Dedifferentiated amniotic fluid mesenchymal stem cell (primary cell): ENCODE measurements at regions not wholly inside any gene's neighbourhood (a gene's known extent, or its start where the extent isn't known, plus 50 kb on each side); places are given as distances from the start of the nearest gene placed in this dataset.

ENCODE experiments used
- DNase-seq: peaks from one replicate; pipeline ENCODE4 v3.0.0-alpha.2; 2016; ENCODE audit errors: extremely low spot score

DNA sequence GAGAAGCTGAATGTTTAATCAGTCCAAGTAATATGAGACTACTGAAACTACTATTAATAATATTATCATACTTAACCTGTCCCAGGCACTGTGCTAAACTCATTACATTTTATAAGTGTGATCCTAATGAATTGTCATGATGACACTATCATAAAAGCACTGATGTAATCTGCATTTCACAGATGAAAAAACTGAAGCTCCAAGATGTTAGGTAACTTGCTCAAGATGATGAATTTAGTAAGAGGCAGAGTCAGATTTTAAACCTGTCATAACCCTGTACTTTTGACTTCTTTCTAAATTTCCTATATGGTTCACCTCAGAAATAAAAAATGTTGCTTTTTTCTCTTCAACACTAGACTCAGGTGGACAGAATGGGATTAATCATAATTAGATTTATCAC is 237.6 kb downstream of the ALDH8A1 start:
- DNase-seq, result no peak

DNA sequence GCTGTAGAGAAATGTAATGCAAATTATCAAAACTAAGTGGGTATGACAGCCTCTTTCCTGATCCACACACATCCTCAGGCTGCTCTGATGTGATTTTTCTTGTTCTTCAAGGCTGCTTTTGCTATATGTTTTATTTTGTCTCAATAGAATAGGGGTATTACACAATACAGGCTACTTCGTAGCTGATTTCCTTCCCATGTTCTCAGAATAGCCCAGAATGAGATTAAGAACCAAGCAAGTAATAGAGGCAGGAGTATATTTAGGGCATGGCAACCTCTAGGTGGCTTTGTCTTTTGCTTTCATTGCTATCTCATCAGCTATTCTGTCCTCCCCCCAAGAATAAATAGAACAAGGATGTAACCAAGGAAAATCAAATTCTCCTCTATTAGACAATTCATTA is 241.8 kb downstream of the ALDH8A1 start:
- no peak for DNase-seq

DNA sequence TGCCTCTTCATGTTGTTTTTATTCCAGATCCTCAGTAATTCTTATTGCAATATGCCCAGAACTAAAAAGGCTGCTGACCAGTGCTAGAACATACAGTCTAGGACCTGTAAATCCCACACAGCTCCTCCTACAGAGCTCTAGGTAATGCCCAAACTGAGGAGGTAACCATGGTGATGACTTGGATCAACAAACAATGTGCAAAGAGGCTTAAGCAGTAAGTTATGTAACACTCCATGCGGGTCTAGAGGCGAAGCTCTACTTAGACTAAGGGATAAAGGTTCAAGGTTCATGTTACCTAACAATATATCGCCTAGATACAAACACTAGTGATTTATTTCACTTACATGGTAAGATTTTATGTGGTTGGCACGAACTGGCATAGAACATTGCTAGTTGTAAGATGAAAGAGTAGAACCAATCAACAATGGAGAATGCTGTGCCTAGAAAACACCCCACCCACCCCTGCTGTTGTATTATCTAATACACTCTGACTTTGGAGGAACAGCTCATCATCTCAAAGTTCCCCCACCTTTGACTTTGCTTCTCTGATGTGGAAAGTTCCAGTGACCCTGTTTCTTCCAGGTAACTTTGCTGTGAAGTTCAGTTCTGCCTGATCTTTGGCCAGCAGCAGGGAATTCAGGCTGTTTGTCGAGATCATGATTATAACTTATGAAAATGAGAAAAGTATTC is 242.4 kb downstream of the ALDH8A1 start:
- DNase-seq, result no peak

DNA sequence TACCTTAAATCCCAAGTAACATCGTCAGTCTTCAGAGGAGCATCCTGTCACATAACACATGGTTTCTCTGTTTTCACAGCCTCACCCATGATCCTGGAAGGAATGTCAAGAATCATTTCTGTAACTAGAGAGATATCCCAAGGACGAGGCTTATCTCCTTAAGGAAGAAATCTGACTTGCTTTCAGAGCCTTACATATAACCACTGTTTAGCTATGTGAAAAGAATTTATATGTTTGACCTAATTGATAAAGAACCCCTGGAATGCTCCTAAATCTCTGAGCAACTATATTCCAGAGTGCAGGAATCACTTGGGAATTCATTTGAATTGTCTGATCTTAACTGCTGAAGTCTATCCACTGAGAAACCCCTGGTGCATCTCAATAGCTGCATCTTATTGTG is 243.1 kb downstream of the ALDH8A1 start:
- DNase-seq, result no peak

DNA sequence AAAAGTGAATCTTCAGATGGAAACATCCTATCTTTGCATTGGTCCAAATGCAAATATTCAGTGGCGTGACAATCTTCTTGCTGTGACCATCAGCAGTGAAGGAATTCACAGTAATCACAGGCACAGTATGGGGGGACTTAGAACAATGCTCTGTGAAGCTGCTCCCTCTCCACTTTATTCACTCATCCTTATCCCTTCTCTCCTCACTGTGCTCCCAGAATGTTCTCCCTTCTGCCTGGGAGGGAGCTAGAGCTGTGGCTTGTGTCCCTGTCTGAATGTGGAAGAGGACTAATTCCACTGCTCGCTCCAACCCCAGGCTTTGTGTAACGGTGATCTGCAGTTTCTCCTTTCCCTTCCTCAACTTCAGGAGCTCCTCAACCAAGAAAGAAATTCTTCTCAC is 243.7 kb downstream of the ALDH8A1 start:
- no peak for DNase-seq

DNA sequence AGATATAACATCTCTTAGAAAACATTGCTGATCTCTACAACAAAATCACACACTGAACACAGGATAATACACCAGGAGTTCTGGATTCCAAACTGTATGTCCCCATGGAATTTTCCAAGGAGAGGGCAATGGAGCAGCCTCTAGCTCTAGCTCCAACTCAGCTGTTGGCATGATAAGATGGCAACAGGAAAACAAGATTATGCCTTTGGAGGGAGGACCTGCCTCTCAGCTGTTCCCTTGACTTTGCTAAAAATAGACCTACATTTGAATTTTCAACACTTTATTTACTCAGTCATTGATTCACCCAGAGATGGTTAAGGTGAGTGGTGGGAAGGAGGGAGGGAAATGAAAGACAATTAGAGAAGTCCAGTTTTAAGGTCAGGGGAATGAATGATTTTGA is 246.7 kb downstream of the ALDH8A1 start:
- no peak for DNase-seq

DNA sequence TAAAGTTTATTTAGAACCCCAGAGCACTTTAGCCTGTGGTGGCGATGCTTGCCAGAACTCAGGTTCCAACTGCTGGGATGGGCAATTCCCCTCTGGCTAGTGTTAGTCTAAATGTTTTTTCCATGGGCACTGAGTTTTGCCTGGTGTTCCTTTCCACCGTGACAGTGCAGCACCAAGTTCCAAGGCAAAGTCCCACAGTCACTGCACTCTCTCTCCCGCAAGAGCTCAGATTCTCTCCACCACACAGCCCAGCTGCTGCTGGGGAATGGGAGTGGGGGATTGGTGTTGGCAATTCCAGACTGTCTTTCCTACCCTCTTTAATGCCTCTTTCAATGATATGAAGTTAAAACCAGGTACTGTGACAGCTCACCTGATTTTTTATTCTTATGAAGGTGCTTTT is 247.6 kb downstream of the ALDH8A1 start:
- no peak for DNase-seq

DNA sequence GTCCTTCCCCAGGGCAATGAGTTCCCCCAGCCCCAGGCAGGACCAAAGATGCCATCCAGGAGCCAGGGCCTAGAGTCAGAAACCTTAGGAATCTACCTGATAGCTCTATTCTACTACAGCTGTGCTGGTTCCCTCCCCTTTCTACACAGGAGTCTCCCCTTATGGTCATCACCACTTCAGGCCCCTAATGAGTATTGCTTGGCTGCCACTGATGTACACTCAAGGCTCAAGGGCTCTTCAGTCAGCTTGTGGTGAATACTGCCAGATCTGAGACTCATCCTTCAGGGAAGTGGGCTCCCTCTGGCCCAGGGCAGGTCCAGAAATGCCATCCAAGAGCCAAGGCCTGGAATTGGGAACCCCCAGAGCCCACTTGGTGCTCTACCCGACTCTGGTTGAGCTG is 248.6 kb downstream of the ALDH8A1 start:
- DNase-seq, result no peak

DNA sequence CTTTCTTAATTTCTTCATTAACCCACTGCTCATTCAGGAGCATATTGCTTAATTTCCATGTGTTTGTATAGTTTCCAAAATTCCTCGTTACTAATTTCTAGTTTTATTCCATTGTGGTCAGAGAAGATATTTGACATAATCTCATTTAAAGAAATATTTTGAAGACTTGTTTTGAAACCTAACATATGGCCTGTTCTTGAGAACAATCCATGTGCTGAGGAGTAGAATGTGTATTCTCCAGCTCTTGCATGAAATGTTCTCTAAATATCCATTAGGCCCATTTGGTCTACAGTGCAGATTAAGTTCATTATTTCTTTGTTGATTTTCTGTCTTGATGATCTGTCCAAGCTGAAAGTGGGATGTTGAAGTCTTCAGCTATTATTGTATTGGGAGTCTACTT is 251.7 kb downstream of the ALDH8A1 start:
- no peak for DNase-seq

DNA sequence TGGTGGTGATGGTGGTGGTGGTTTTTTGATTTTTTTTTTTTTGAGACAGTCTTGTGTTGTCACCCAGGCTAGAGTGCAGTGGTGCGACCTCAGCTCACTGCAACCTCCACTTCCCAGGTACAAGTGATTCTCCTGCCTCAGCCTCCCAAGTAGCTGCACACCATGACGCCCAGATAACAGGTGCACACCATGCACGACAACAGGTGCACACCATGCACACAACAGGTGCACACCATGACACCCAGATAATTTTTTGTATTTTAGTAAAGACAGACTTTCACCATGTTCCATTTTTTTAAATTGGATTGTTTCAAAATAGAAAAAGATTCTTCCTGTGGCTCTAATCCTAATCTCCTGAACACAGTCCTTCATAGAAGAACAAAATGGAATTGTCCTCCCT is 257.9 kb downstream of the ALDH8A1 start:
- DNase-seq, result no peak

DNA sequence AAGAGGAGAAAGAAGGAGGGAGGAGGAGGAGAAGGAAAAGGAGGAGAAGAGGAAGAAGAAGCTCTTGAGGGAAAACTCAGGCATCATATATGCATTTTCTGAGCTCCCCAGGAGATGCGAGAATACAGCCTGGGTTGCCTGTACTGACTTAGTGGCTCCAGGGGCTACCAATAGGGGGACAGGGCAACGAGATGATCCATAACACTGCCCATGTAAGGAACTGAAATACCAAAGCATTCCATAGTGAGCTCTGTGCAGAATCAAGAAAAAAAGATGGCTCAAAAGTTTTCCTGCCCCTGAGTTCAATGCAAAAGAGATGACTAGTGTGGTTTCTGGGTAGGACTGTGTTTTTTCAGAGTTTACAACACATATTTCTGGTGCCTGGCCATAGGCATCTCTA is 258.7 kb downstream of the ALDH8A1 start:
- DNase-seq, result no peak

DNA sequence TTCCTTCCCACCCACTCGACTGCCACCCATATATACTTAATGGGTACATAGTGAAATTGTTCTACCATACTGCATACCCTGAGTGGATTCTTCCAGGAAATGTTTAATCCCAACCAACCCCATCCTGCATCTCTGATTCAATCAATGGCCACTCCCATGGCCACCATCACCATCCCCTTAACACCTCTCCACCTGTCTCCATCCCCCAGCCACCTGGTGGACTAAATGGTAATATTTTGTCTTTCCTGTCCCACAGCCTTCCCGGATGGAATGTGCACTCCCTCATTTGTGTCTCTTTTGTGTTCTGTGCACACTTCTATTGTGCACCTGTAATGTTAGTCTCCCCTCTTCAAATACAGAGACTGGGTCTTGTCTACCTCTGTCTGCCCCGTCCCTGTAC is 259.9 kb downstream of the ALDH8A1 start:
- DNase-seq, result no peak

DNA sequence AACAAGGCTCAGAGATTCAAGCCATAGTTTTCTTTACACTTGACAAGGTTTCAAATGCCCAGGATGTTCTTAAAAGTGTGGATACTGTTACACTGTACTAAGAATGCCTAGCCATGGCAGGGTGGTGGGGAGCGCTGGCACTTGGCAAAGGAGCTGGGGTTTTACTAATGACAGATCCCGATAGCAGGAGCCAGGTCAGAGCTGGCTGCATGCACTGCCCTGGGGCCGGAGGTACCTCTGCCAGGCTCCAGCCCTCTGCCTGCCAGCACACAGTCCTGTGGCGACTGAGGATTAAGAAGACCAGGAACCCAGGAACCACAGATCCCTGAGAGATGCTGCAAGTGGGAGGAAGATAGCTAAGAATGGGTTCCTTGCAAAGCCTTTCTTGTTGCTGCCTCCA is 260.3 kb downstream of the ALDH8A1 start:
- no peak for DNase-seq

DNA sequence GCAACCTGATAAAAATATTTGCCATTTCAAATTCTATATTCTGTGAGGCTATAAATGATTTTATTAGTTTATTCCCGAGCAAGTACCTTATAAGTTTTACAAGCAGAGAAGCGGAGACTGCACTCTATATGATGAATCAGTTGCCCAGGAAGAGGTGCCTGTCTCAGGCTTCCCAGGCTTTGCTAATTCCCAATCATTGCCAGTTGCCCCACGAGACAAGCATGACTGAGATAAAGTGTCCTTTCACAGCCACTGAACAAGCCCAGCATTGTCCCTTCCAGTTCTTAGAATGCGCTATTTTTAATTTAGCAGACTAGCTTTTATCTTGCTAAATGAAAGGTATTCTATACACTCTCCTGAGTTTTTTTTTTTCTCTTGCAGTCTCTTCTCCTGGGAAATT is 260.7 kb downstream of the ALDH8A1 start:
- DNase-seq, result no peak

DNA sequence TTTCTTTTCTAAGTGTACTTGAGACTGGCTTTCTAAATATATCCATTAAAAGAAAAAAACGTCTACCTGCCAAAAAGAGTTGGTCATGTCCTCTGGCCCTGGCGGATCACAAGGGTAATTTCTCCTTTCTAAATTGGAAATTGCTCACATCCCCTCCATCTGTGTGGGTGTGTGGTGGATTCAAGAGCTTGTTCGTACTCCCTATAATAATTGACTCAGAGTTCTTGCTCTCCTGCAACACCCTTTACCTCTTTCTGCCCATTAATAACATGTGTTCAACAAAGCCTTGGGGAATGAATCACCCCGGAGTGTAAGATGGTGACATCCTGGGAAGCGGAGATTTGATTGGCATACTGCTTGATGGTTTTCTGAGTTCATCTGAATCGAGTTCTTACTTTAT is 263.8 kb downstream of the ALDH8A1 start:
- DNase-seq, result no peak

DNA sequence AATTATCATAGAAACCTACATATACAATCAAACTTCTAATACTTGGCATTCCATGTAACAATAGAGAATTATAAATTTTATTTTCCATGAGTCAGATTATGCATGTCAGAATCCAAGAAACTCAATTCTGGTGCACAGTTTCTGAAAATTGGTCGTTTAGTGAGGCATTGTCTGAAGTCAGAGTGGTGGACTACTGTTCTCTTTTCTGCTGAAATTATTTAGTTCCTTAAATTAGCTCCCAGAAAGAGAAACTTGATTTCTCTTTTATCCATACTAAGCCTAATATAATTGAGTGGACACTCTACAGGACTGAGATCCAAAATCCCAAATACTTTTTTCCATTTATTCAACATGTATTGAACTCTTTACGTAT is 265.5 kb downstream of the ALDH8A1 start:
- no peak for DNase-seq

DNA sequence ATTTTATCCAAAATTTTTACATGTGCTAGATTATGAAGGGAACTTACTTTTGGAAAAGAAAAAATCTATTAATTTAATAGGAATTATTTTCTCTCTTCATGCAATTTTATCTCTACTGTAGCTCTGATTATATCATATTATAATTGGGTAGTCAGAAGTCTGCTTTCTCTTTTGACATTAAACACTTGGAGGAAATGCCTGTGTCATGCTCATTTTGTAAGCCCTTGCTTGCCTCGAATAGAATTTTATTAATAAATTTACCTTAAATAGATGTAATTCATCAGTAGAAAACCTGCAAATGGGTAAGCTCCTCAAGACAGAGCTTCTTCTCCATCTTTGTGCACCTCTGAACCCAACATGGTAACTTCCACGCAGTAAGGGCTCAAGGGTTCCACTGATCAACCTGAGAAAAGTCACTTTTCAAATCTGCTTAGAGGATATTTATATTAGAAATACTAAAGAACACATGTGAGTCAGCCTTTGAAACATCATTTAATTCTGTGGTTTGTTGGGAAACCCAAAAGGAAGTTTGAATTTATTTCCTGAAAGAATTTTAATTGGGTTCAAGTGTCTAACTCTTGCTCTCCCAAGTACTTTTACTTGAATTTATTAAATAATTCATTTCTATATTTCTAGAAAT is 266.0 kb downstream of the ALDH8A1 start:
- DNase-seq, result no peak

DNA sequence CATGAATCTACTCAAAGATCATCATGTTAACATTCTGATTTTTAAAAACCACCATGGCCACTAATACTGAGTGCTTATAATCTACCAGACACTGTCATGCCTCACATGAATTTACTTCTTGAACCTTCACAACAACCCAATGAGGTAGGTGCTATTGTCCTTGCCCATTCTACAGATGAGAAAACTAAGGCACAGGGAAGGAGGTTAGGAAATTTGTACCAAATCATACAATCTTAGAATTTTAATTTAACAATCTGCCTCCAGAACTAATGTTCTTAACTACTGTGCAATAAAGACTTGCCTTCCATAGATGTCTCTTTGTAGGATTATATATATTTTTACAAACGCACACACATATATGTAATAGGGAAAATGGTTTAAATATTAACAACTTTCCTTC is 269.5 kb downstream of the ALDH8A1 start:
- no peak for DNase-seq

DNA sequence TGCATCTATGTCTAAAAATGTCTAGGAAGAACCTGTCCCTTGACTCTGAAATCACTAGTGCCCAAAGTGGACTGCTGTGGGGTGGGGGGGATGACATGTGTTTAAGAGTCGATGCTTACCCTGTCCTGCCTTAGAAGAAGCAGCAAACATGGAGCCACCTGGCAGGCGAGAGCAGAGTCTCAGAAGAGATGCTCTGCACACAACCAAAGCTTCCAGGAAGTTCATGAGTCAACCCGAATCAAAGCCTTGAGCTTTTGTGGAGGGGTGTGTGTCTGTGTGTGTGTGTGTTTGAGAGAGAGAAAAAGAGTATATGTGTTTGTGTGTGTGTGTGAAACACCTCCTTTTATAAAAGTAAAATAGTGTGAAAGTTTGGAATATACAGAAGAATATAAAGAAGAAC is 269.9 kb downstream of the ALDH8A1 start:
- DNase-seq, result no peak

DNA sequence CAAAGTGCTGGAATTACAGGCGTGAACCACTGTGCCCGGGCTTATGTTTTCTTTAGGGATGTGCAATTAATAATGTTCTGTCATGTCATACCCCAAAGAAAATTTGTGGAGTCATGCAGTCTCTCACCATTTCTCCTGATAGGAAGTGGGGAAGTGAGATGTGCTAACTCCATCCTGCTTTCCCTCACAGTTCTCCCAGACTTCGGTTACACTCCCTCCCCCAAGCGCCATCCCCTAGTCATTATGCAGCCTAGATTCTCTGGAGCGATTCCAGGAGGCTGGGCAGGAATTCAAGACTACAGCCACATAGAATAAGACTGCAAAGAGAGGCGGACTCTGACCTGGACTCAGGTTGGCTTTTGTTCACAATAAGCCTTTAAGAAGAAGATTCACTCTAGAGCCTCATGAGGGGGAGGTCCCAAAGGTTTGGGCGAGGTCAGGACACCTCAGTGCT is 271.4 kb downstream of the ALDH8A1 start:
- DNase-seq, result no peak

DNA sequence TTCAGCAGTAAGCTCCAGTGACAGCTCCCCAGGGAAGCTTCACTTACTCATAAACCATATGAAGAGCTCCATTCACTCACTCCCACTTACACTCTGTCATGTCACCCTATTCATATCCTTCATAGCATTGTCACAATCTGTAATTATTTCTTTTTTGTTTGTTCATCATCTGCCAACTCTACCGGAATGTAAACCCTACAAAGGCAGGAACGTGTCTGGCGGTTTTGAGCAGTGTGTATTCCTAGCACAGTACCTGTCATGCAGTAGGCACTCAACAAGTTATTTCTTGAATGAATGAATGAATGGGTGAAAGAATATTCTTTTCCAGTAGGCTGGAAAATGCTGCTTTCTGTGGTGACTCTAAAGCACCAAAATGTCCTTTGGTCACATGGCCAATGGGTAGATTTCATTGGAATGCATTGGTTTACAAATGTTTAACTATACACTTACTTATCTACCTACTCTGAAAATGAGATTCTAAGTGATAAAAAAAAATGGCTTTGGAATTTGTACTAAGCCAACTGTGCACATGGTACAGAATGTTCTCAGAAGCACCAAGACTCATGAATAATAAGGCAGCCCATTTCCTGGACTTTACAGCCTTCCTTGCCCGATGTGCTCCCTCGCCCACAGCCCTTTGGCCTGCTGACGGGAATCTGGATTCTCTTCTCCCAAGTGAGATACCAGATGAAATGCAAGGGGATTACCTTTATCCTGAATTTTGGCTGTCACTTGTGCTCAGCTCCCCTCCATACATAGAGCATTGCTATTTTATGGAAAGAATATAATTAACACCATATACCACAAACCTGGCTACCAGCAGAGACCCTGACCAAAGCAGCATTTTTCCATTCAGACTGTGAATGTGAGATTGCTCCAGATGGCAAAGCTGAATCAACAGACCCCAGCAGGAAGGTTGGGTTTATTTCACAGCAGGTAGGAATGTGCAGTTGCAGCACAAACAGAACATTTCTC is 273.3 kb downstream of the ALDH8A1 start:
- DNase-seq, result no peak

DNA sequence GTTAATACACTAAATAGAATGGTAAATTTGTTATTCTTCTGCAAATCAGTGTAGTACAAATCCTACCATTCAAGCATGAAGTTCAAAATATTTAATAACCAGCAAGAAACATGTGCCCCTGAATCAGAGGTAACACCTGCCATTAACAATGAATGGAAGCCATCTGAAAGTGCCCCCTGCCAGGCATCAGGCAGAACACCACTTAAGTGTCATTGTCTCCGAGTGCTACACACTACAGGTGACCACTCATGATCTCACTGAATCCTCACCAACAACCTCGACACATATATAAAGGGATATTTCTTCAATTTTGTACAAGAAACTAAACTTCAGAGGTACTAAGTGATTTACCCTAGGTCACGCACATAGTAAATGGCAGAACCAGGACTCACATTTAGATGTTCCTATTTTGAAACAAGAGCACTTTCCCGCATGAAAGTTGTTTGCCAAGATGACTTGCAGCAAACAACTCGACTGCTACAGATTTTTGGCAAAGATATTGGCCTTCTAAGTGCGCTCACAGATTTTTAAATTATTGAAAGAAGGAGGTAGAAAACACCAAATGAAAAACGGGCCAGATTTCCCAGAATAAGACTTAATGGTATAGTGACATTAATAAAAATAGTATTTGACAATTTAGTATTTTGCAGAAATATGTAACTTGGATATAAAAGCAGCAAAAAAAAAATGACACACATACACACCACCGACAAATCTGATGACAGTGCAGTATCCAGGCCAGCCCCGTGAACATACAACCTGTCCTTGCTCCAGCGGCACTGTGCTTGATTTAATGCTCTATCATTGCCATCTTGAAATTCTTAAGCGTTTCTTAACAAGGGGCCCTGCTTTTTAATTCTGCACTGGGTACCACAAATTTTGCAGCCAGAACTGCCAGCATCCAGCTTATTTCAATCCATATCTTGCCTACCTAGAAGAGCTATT is 274.5 kb downstream of the ALDH8A1 start:
- DNase-seq, result no peak
